BLaER1 (cell line): ENCODE measurements at regions not wholly inside any gene's neighbourhood (a gene's known extent, or its start where the extent isn't known, plus 50 kb on each side); places are given as distances from the start of the nearest gene placed in this dataset.

Source experiments
- H3K27ac ChIP-seq: shearing (Covaris generic); formaldehyde crosslinking; 2 replicates; pipeline ENCODE4 v1.8.1; 2022
- H3K27me3 ChIP-seq: shearing (Covaris generic); formaldehyde crosslinking; 2 replicates; pipeline ENCODE4 v1.8.1; 2022
- H3K36me3 ChIP-seq: shearing (Covaris generic); formaldehyde crosslinking; 2 replicates; pipeline ENCODE4 v1.8.1; 2022
- H3K4me1 ChIP-seq: shearing (Covaris generic); formaldehyde crosslinking; 2 replicates; pipeline ENCODE4 v1.8.1; 2022
- H3K4me2 ChIP-seq: shearing (Covaris generic); formaldehyde crosslinking; 2 replicates; pipeline ENCODE4 v1.8.1; 2022
- H3K4me3 ChIP-seq: shearing (Covaris generic); formaldehyde crosslinking; 2 replicates; pipeline ENCODE4 v1.8.1; 2022
- H3K9ac ChIP-seq: shearing (Covaris generic); formaldehyde crosslinking; 2 replicates; pipeline ENCODE4 v1.8.1; 2022
- H3K9me3 ChIP-seq: shearing (Covaris generic); formaldehyde crosslinking; 2 replicates; pipeline ENCODE4 v1.8.1; 2022
- H4K20me1 ChIP-seq: shearing (Covaris generic); formaldehyde crosslinking; 2 replicates; pipeline ENCODE4 v1.8.1; 2022
- Cebpa-rat ChIP-seq: shearing (Covaris generic); IDR thresholded peaks from 2 replicates; pipeline ENCODE4 v1.8.1; 2022

- H3K4me2 ChIP-seq = no peak overlapping the region
- no peaks in the 10 kb centered on the region for H3K36me3 ChIP-seq
- no peaks in the 10 kb centered on the region for H3K27me3 ChIP-seq
- H3K4me1 ChIP-seq = no peaks in the 10 kb centered on the region
- peaks cover 24% of the 10 kb centered on the region for H3K9me3 ChIP-seq
- H3K27ac ChIP-seq = no peak overlapping the region
- H3K9ac ChIP-seq = no peak overlapping the region
- no peaks in the 10 kb centered on the region for H4K20me1 ChIP-seq
- no peak for TF ChIP-seq Cebpa-rat
- no peak overlapping the region for H3K4me3 ChIP-seq
These were observed 110.8 kb upstream of the GLI2 start for GRCh38 chr2:120624738-120625446.

- peaks cover 7% of the 10 kb centered on the region for H3K4me1 ChIP-seq
- no peak overlapping the region for H3K9ac ChIP-seq
- peaks cover 24% of the 10 kb centered on the region for H3K9me3 ChIP-seq
- no peaks in the 10 kb centered on the region for H4K20me1 ChIP-seq
- H3K4me3 ChIP-seq = no peak overlapping the region
- no peaks in the 10 kb centered on the region for H3K36me3 ChIP-seq
- no peaks in the 10 kb centered on the region for H3K27me3 ChIP-seq
- TF ChIP-seq Cebpa-rat = no peak
- H3K4me2 ChIP-seq = no peak overlapping the region
- H3K27ac ChIP-seq = no peak overlapping the region
These were observed 109.7 kb upstream of the GLI2 start for GRCh38 chr2:120625865-120626560.

GRCh38 chr2:120626566-120626965 is 109.1 kb upstream of the GLI2 start:
- H4K20me1 ChIP-seq = no peaks in the 10 kb centered on the region
- no peak for TF ChIP-seq Cebpa-rat
- no peaks in the 10 kb centered on the region for H3K36me3 ChIP-seq
- peaks cover 22% of the 10 kb centered on the region for H3K9me3 ChIP-seq
- H3K9ac ChIP-seq = no peak overlapping the region
- no peak overlapping the region for H3K27ac ChIP-seq
- H3K4me3 ChIP-seq = no peak overlapping the region
- H3K27me3 ChIP-seq = no peaks in the 10 kb centered on the region
- H3K4me1 ChIP-seq = peaks cover 13% of the 10 kb centered on the region
- H3K4me2 ChIP-seq = no peak overlapping the region

GRCh38 chr2:120628248-120628647 is 107.4 kb upstream of the GLI2 start:
- H3K4me1 ChIP-seq = peaks cover 13% of the 10 kb centered on the region
- no peaks in the 10 kb centered on the region for H3K36me3 ChIP-seq
- peaks cover 6% of the 10 kb centered on the region for H3K9me3 ChIP-seq

GRCh38 chr2:120629241-120629895 is 106.3 kb upstream of the GLI2 start:
- peaks cover 3% of the 10 kb centered on the region; the same call in 1 of the 2 replicates for H3K9me3 ChIP-seq
- TF ChIP-seq Cebpa-rat = no peak
- H3K4me3 ChIP-seq = no peak overlapping the region
- no peak overlapping the region for H3K4me2 ChIP-seq
- peaks cover 13% of the 10 kb centered on the region for H3K4me1 ChIP-seq
- H3K27me3 ChIP-seq = no peaks in the 10 kb centered on the region
- H3K27ac ChIP-seq = no peak overlapping the region
- H3K9ac ChIP-seq = no peak overlapping the region
- H3K36me3 ChIP-seq = no peaks in the 10 kb centered on the region
- no peaks in the 10 kb centered on the region for H4K20me1 ChIP-seq

More at GRCh38 chr2:120628248-120628647, 107.4 kb upstream of the GLI2 start:
- no peaks in the 10 kb centered on the region for H3K27me3 ChIP-seq
- TF ChIP-seq Cebpa-rat = no peak
- no peak overlapping the region for H3K4me3 ChIP-seq
- H4K20me1 ChIP-seq = no peaks in the 10 kb centered on the region
- no peak overlapping the region for H3K9ac ChIP-seq
- H3K27ac ChIP-seq = no peak overlapping the region
- H3K4me2 ChIP-seq = no peak overlapping the region

- Histone ChIP-seq H3K9me3 (peaks cover 3% of the 10 kb centered on the region; the same call in 1 of the 2 replicates), H3K36me3 (no peaks in the 10 kb centered on the region), H3K9ac (no peak overlapping the region), H3K4me2 (0 out of 2 replicates have a peak overlapping the region, but pooled peaks have one; percentile 24), H3K4me1 (peaks cover 13% of the 10 kb centered on the region), H3K27me3 (no peaks in the 10 kb centered on the region), H3K4me3 (no peak overlapping the region), H4K20me1 (no peaks in the 10 kb centered on the region), H3K27ac (peak overlapping the region; percentile 35; the same call in 1 of the 2 replicates)
- TF ChIP-seq Cebpa-rat = no peak
These were observed 105.5 kb upstream of the GLI2 start for GRCh38 chr2:120630031-120630701.

- H3K27me3 ChIP-seq = no peaks in the 10 kb centered on the region
- H4K20me1 ChIP-seq = no peaks in the 10 kb centered on the region
- no peaks in the 10 kb centered on the region for H3K36me3 ChIP-seq
- H3K9me3 ChIP-seq = peaks cover 3% of the 10 kb centered on the region; the same call in 1 of the 2 replicates
- H3K27ac ChIP-seq = peak overlapping the region; percentile 35; the same call in 1 of the 2 replicates
- no peak overlapping the region for H3K4me3 ChIP-seq
- H3K9ac ChIP-seq = no peak overlapping the region
- peak overlapping the region; percentile 24; the same call in 1 of the 2 replicates for H3K4me2 ChIP-seq
- no peak for TF ChIP-seq Cebpa-rat
- H3K4me1 ChIP-seq = peaks cover 13% of the 10 kb centered on the region
These were observed 104.4 kb upstream of the GLI2 start for GRCh38 chr2:120631236-120631635.

GRCh38 chr2:120631724-120632123 is 103.9 kb upstream of the GLI2 start:
- Histone ChIP-seq H3K9me3 (peaks cover 3% of the 10 kb centered on the region; the same call in 1 of the 2 replicates), H3K4me3 (no peak overlapping the region), H4K20me1 (no peaks in the 10 kb centered on the region), H3K27me3 (no peaks in the 10 kb centered on the region), H3K4me2 (no peak overlapping the region), H3K4me1 (peaks cover 13% of the 10 kb centered on the region), H3K27ac (no peak overlapping the region), H3K36me3 (no peaks in the 10 kb centered on the region), H3K9ac (no peak overlapping the region)
- no peak for TF ChIP-seq Cebpa-rat

- H3K4me3 ChIP-seq = no peak overlapping the region
- peaks cover 13% of the 10 kb centered on the region for H3K4me1 ChIP-seq
- peaks cover 3% of the 10 kb centered on the region; the same call in 1 of the 2 replicates for H3K9me3 ChIP-seq
- no peaks in the 10 kb centered on the region for H3K27me3 ChIP-seq
- H3K27ac ChIP-seq = no peak overlapping the region
- no peak overlapping the region for H3K9ac ChIP-seq
- no peaks in the 10 kb centered on the region for H3K36me3 ChIP-seq
- no peaks in the 10 kb centered on the region for H4K20me1 ChIP-seq
- no peak for TF ChIP-seq Cebpa-rat
- H3K4me2 ChIP-seq = no peak overlapping the region
These were observed 102.6 kb upstream of the GLI2 start for GRCh38 chr2:120632796-120633646.
